HuH-7 (cell line): ENCODE measurements at regions not wholly inside any gene's neighbourhood (a gene's known extent, or its start where the extent isn't known, plus 50 kb on each side); places are given as distances from the start of the nearest gene placed in this dataset.
"Not testable (repeated sequence)": the region's sequence is repeated elsewhere in the genome, so short reads cannot be mapped to it uniquely, and the experiment has no call there.

Experiments used
- DNase-seq: peaks from one replicate; pipeline ENCODE4 v3.0.0; 2011; ENCODE audit warnings: low spot score

GRCh38 chr13:64674126-64674525 lies 2556.0 kb downstream of the PCDH9 start:
- no peak for DNase-seq

GRCh38 chr13:64672751-64673150 lies 2557.4 kb downstream of the PCDH9 start:
- no peak for DNase-seq

GRCh38 chr13:64662887-64663593 lies 2567.1 kb downstream of the PCDH9 start:
- no peak for DNase-seq

GRCh38 chr13:64648293-64648692 lies 2581.8 kb downstream of the PCDH9 start:
- no peak for DNase-seq

- DNase-seq: no peak
Measured at GRCh38 chr13:64643066-64643465, 2587.1 kb downstream of the PCDH9 start.

- peak; percentile 5 for DNase-seq
Measured at GRCh38 chr13:64640002-64640401, 2590.1 kb downstream of the PCDH9 start.

GRCh38 chr13:64639206-64639605 lies 2590.9 kb downstream of the PCDH9 start:
- no peak for DNase-seq

- no peak for DNase-seq
Measured at GRCh38 chr13:64633948-64634347, 2596.2 kb downstream of the PCDH9 start.

GRCh38 chr13:64627654-64628053 lies 2602.5 kb downstream of the PCDH9 start:
- no peak for DNase-seq

- DNase-seq: no peak
Measured at GRCh38 chr13:64626105-64626504, 2604.0 kb downstream of the PCDH9 start.

GRCh38 chr13:64617231-64617630 lies 2612.9 kb downstream of the PCDH9 start:
- DNase-seq: no peak

- DNase-seq: no peak
Measured at GRCh38 chr13:64591971-64592370, 2638.2 kb downstream of the PCDH9 start.

- no peak for DNase-seq
Measured at GRCh38 chr13:64579331-64579730, 2650.8 kb downstream of the PCDH9 start.

GRCh38 chr13:64568748-64569147 lies 2661.4 kb downstream of the PCDH9 start:
- DNase-seq: no peak

- not testable (repeated sequence) for DNase-seq
Measured at GRCh38 chr13:64558031-64558430, 2672.1 kb downstream of the PCDH9 start.

- no peak for DNase-seq
Measured at GRCh38 chr13:64556376-64556775, 2673.8 kb downstream of the PCDH9 start.

- no peak for DNase-seq
Measured at GRCh38 chr13:64553411-64554129, 2676.6 kb downstream of the PCDH9 start.

- DNase-seq: no peak
Measured at GRCh38 chr13:64551755-64552154, 2678.4 kb downstream of the PCDH9 start.

- DNase-seq: no peak
Measured at GRCh38 chr13:64546371-64546770, 2683.8 kb downstream of the PCDH9 start.

- no peak for DNase-seq
Measured at GRCh38 chr13:64540976-64541375, 2689.2 kb downstream of the PCDH9 start.

GRCh38 chr13:64540468-64540867 lies 2689.7 kb downstream of the PCDH9 start:
- DNase-seq: no peak

- no peak for DNase-seq
Measured at GRCh38 chr13:64538711-64539110, 2691.4 kb downstream of the PCDH9 start.

GRCh38 chr13:64534302-64534701 lies 2695.8 kb downstream of the PCDH9 start:
- DNase-seq: no peak

GRCh38 chr13:64531400-64531799 lies 2698.7 kb downstream of the PCDH9 start:
- DNase-seq: no peak
